ENCODE measurements at regions not wholly inside any gene's neighbourhood (a gene's known extent, or its start where the extent isn't known, plus 50 kb on each side); places are given as distances from the start of the nearest gene placed in this dataset.

GRCh38 chr3:104606812-104607211 is 759.9 kb upstream of the ALCAM start:
- DNase-seq = no peak

DNA sequence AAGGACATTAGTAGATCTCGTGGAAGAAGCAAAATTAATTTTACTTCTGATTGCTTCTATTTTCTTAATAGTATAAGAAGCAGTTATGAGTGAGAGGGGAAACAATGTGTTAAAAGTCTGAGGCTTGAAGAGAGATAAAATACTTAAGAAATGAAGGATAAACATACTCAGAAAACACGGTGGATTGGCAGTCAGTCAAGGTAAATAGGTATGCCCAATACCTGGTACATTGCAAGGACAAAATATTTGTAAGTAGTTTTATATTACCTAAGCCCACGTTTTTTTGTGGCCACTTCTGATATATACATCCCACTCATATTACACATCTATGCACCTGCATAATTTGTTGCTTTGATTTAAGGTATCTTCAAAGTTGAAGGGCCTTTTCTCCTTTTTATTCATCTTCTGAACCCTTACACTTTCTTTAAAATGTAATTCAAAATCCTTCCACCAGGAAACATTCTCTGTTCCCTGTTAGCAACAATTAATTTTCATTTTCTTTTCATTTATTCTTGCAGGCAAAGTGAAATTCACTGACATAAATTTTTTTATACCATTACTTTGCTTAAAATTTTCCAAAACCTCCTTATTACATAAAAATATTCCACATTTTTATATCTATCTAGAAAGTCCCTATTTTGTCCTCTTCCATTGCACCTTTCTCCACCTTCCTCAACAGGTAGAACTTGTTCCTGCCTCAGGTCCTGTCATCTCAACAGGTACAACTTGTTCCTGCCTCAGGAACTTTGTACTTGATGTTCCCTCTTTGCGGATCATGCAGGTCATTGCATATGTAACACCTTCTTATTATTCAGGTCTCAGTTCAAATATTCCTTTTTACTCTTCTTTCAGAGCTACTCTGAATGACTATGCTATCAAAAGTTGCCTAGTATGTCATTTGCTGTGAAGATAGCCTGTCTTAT is 755.7 kb upstream of the ALCAM start:
- DNase-seq = no peak

DNA sequence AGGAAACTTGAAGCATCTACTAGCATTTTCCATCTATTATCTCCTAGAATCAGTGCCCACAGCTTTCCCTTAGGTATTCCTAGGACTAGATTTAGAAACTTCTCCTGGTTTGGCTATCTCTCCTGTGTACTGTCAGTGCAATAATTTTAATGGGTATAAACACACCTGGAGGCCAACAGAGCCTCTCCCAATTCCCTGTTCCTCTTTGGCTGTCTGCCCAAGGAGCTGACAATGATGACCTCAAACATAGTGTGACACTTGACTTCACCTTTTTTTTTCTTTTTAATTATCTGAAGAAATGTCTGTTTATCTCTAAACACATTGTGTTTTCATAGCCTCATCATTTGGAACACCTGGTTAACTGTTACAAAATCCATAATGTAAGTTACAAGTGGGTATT is 754.5 kb upstream of the ALCAM start:
- DNase-seq = no peak

- DNase-seq = no peak
Measured at GRCh38 chr3:104614564-104614963, 752.1 kb upstream of the ALCAM start.

DNA sequence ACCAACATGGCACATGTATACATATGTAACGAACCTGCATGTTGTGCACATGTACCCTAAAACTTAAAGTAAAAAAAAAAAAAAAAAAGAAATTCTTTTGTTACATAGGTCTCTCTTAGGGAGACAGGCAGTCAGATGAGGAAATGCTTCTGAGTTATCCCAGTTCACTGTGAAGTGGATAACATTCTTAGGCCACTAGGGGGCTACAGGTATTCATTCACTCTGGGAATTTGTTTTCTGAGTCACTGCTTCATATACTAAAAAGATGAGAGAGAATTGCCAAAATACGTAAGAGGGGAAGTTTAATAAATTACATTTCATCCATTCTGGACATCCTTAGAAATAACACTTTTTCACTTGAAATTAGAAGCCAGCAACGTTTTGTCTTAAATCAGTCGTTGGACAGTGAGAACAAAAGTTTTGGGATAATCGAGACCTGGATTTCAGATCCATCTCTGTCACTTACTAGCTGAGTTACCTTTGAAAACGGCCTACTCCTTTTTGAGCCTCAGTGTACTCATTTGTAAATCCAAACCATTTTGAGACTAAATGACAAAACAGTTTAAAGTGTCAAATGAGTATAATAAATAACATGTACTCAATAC is 738.4 kb upstream of the ALCAM start:
- no peak for DNase-seq

DNA sequence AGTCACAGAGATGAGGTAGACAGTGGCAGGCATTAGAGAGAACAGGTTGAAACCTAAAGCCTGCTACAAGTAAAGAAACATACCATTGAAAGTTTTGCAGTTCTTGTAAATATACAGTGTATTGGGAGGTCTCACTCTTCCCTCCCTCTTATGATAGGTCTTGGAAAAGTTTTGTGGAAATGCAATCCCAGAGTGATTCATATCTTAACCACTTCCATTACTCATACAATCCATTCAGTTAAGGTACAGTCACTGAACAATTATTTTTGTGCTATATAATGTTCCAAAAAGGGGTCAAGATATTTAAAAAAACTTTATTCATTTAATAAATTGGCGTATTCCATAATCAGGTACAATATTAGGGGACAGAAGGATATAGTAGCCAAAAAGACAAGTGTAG is 737.7 kb upstream of the ALCAM start:
- DNase-seq = no peak

DNA sequence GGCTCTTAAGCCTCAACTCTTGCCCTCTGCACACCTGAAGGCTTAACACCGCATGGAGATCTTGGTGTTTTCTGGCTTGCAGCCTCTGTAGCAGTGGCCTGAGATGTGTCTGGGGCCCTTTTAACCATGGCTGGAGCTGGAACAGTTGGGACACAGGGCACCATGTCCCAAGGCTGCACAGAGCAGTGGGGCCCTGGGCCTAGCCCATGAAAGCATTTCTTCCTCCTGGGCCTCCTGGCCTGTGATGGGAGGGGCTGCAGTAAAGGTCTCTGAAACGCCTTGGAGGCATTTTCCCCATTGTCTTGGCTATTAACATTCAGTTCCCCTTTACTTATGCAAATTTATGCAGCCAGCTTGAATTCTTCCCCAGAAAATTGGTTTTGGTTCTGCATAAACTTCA is 735.5 kb upstream of the ALCAM start:
- no peak for DNase-seq

DNA sequence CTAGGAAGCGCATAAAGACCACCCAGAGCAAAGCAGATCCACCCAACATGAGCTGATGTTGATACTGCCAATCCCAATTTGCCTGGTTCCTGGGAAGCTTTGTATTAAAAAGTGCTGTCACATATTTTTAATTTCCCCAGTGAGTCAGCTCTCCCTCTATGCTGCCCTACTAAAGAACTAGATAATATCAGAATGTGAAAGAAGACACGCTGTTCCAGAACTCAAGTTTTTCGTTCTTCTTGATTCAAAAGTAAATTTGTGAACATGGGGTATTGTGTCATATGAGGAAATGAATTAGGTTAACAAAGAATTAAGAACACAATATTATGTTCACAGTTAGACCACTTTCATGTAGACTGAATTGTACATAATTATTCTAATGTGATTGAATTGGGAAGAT is 734.2 kb upstream of the ALCAM start:
- no peak for DNase-seq

- no peak for DNase-seq
Measured at GRCh38 chr3:104632947-104633346, 733.8 kb upstream of the ALCAM start.

DNA sequence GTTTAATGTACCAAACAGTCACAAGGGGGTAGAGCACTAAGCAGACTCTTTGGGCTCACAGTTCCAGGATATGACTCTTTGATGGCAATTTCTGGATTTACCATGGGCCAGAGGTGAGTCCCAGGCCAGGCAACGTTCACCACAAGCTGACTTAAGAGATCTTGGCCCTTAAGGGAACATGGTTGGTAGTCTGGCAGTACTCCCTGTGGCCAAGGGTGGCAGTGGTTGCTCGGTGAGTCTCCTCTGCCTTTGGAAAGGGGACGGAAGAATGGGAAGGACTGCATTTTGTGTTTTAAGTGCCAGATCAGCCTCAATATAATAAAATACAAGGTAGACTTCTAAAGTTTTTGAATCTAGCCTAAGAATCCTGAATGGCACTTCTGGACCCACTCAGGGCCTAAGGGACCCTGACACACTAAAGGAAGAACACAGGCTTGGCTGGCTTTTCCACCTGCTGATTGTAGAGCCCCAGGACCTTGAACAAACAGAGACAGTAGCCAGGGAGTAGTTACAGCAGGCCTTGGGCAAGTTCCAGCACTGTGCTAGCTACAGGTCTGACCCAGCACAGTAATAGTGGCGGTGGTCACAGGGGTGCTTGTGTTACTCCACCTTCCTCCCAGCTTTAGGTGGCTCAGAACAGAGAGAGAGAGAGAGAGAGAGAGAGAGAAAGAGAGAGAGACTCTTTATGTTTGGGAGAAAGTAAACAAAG is 730.7 kb upstream of the ALCAM start:
- no peak for DNase-seq

DNA sequence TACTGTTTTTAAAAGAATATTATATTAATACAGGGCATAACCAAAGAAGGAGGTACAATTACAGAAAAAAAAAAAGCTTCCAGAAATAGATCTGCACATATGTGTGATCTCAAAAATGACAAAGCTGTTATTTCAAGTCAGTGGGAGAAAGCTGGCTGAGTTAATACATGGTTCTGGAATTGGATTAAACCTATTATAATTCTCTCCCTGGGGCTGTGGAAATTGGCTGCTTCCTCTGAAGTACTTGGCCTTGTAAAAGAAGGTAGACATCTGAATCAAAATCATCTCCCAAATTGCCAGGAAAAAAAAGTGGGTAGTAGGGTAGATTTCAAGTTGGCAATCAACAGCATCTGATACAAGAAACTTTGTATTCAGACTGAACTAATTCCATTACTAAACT is 723.9 kb upstream of the ALCAM start:
- DNase-seq = no peak

GRCh38 chr3:104646196-104646595 is 720.5 kb upstream of the ALCAM start:
- DNase-seq = no peak

GRCh38 chr3:104648823-104649222 is 717.9 kb upstream of the ALCAM start:
- DNase-seq = no peak

GRCh38 chr3:104669083-104669482 is 697.6 kb upstream of the ALCAM start:
- DNase-seq = no peak

GRCh38 chr3:104672331-104672730 is 694.4 kb upstream of the ALCAM start:
- no peak for DNase-seq

- no peak for DNase-seq
Measured at GRCh38 chr3:104673981-104674380, 692.7 kb upstream of the ALCAM start.

DNA sequence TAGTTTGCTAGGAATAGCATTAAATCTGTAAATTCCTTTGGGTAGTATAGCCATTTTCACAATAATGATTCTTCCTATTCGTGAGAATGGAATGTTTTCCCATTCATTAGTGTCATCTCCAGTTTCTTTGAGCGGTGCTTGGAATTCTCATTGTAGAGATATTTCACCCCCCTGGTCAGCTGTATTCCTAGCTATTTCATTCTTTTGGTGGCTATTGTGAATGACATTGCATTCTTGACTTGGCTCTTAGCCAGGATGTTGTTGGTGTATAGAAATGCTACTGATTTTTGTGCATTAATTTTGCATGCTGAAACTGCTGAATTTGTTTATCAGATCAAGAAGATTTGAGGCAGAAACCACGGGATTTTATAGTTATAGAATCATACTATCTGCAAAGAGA is 690.5 kb upstream of the ALCAM start:
- DNase-seq = no peak

GRCh38 chr3:104677932-104678331 is 688.8 kb upstream of the ALCAM start:
- no peak for DNase-seq

DNA sequence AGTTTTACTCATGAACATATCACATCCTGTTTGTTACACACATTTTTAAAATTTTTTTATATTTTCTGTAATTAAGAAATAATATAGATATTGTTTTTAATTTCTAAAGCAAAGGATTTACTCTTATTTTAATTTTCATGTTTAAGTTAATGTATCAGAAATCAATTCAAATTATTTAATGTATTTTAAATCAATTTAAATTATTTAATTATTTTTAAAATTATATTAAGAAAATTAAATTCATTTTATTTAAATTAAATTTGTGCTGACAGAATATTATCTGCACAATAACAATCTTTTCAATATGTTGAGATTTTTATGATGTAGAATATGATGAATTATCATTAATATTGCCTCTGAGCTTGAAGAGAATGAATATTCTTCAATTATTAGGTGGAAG is 681.2 kb upstream of the ALCAM start:
- DNase-seq = no peak

GRCh38 chr3:104687362-104687761 is 679.3 kb upstream of the ALCAM start:
- DNase-seq = no peak

- no peak for DNase-seq
Measured at GRCh38 chr3:104696470-104696869, 670.2 kb upstream of the ALCAM start.

DNA sequence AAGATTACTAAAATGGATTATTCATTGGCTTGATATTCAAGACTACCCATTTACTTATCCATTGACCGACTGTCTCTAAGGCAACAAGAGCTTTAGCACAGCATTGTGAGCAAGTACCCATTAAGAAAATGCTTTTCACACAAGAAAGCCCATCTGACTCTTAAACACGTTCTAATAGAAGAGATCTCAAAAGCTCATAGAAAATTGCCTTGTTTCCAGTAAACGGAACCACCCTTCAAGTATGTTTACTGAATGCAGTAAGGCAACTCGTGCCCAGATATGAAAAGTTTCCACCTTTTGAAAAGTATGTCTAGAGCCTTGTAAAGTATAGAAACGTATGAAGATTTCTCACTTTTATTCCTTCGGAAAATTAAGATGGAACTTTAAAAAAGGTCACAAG is 655.3 kb upstream of the ALCAM start:
- DNase-seq = no peak

- DNase-seq = no peak
Measured at GRCh38 chr3:104715972-104716371, 650.7 kb upstream of the ALCAM start.

DNA sequence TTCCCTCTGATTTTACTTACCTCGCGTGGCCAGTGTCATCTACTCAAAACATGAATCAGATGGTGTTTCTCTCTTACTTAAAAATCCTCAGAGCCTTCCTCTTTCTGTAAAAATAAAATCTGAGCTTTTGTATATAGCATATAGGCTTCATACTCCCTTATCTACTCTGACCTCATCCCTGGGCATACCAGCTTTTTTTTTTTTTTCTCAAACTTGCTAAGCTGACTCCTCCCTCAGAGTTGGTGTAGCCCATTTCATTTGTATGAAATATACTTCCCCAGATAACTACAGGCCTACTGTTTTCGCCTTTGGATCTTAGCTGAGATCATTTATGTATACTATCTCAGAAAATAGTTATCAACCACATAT is 648.9 kb upstream of the ALCAM start:
- DNase-seq = no peak

All from activated T-cell treated with anti-CD3 and anti-CD28 coated beads for 4 hours (primary cell).